GM18511 (cell line): ENCODE measurements at regions not wholly inside any gene's neighbourhood (a gene's known extent, or its start where the extent isn't known, plus 50 kb on each side); places are given as distances from the start of the nearest gene placed in this dataset.

ENCODE experiments used
- ATAC-seq: cut with Tn5 transposase; IDR thresholded peaks from one replicate; pipeline ENCODE4 v1.9.1; 2021; ENCODE audit warnings: mild to moderate bottlenecking, moderate library complexity; ENCODE audit not compliant: unreplicated experiment

- ATAC-seq = no peak
Observed at GRCh38 chr16:79810449-79811189, 210.1 kb upstream of the MAF start.

- no peak for ATAC-seq
Observed at GRCh38 chr16:79809376-79809775, 208.8 kb upstream of the MAF start.

GRCh38 chr16:79808731-79809130 is 208.2 kb upstream of the MAF start:
- ATAC-seq = no peak

- ATAC-seq = no peak
Observed at GRCh38 chr16:79806757-79807156, 206.2 kb upstream of the MAF start.

GRCh38 chr16:79805621-79806020 is 205.1 kb upstream of the MAF start:
- no peak for ATAC-seq

GRCh38 chr16:79801646-79802045 is 201.1 kb upstream of the MAF start:
- ATAC-seq = no peak

GRCh38 chr16:79800016-79800608 is 199.6 kb upstream of the MAF start:
- no peak for ATAC-seq

- ATAC-seq = no peak
Observed at GRCh38 chr16:79798416-79799053, 198.0 kb upstream of the MAF start.

- ATAC-seq = no peak
Observed at GRCh38 chr16:79797486-79797885, 196.9 kb upstream of the MAF start.

GRCh38 chr16:79795556-79795955 is 195.0 kb upstream of the MAF start:
- no peak for ATAC-seq

- no peak for ATAC-seq
Observed at GRCh38 chr16:79794941-79795340, 194.4 kb upstream of the MAF start.

GRCh38 chr16:79792664-79793351 is 192.3 kb upstream of the MAF start:
- no peak for ATAC-seq

- no peak for ATAC-seq
Observed at GRCh38 chr16:79792076-79792475, 191.5 kb upstream of the MAF start.

- no peak for ATAC-seq
Observed at GRCh38 chr16:79790854-79791253, 190.3 kb upstream of the MAF start.

- ATAC-seq = no peak
Observed at GRCh38 chr16:79788949-79789348, 188.4 kb upstream of the MAF start.

- no peak for ATAC-seq
Observed at GRCh38 chr16:79786389-79786788, 185.9 kb upstream of the MAF start.

- no peak for ATAC-seq
Observed at GRCh38 chr16:79784007-79784406, 183.5 kb upstream of the MAF start.

- ATAC-seq = no peak
Observed at GRCh38 chr16:79777679-79778078, 177.1 kb upstream of the MAF start.

- no peak for ATAC-seq
Observed at GRCh38 chr16:79776243-79776847, 175.8 kb upstream of the MAF start.

GRCh38 chr16:79772784-79773183 is 172.2 kb upstream of the MAF start:
- no peak for ATAC-seq

- ATAC-seq = no peak
Observed at GRCh38 chr16:79772048-79772447, 171.5 kb upstream of the MAF start.
